GM10266 (cell line): ENCODE measurements at regions not wholly inside any gene's neighbourhood (a gene's known extent, or its start where the extent isn't known, plus 50 kb on each side); places are given as distances from the start of the nearest gene placed in this dataset.
"Not testable (repeated sequence)": the region's sequence is repeated elsewhere in the genome, so short reads cannot be mapped to it uniquely, and the experiment has no call there.

Experiments
- DNase-seq: peaks from one replicate; pipeline ENCODE4 v3.0.0; 2012; ENCODE audit errors: extremely low spot score
- CTCF ChIP-seq: IDR thresholded peaks from 2 replicates; pipeline ENCODE4 v1.5.1; 2012; ENCODE audit warnings: mild to moderate bottlenecking, low read depth; ENCODE audit not compliant: control insufficient read depth, insufficient read depth; ENCODE audit errors: missing control alignments

- no peak for DNase-seq
- TF ChIP-seq CTCF: no peak
These were observed 183.2 kb upstream of the RPRM start for GRCh38 chr2:153661801-153662200.

- no peak for TF ChIP-seq CTCF
These were observed 184.8 kb upstream of the RPRM start for GRCh38 chr2:153663371-153663770.

GRCh38 chr2:153664009-153664408 is 185.4 kb upstream of the RPRM start:
- not testable (repeated sequence) for DNase-seq

More at GRCh38 chr2:153663371-153663770, 184.8 kb upstream of the RPRM start:
- DNase-seq: no peak

GRCh38 chr2:153667475-153667874 is 188.9 kb upstream of the RPRM start:
- TF ChIP-seq CTCF: no peak
- DNase-seq: no peak

GRCh38 chr2:153668923-153669322 is 190.4 kb upstream of the RPRM start:
- TF ChIP-seq CTCF: no peak
- DNase-seq: no peak

GRCh38 chr2:153710128-153710527 is 161.6 kb upstream of the GALNT13 start:
- DNase-seq: no peak
- no peak for TF ChIP-seq CTCF

- no peak for DNase-seq
These were observed 156.4 kb upstream of the GALNT13 start for GRCh38 chr2:153715218-153715850.

More at GRCh38 chr2:153715218-153715850, 156.4 kb upstream of the GALNT13 start:
- no peak for TF ChIP-seq CTCF
